Astrocyte (in vitro differentiated cells and primary cell): ENCODE measurements at regions not wholly inside any gene's neighbourhood (a gene's known extent, or its start where the extent isn't known, plus 50 kb on each side); places are given as distances from the start of the nearest gene placed in this dataset.
A peak's percentile ranks its signal among the peaks of the same experiment; 100 is the strongest.

Experiments used
- DNase-seq: peaks from one replicate; pipeline ENCODE4 v3.0.0-alpha.2; 2010; ENCODE audit warnings: low read depth
- FAIRE-seq: peaks from 2 replicates; lab custom pipeline; 2011; peaks lifted over from hg19 to GRCh38; lab: Jason Lieb, UNC
- H2AFZ ChIP-seq: 2 replicates; pipeline ENCODE4 v1.6.0; 2012; ENCODE audit warnings: low read depth, low read length, inconsistent platforms
- H3K27ac ChIP-seq: 2 replicates; pipeline ENCODE4 v1.5.1; 2011; ENCODE audit warnings: low read depth, low read length, inconsistent platforms
- H3K27me3 ChIP-seq: 2 replicates; pipeline ENCODE4 v1.6.0; 2011; ENCODE audit warnings: low read length, inconsistent platforms; ENCODE audit not compliant: insufficient read depth
- H3K36me3 ChIP-seq: 2 replicates; pipeline ENCODE4 v1.5.1; 2011; ENCODE audit warnings: low read length, inconsistent platforms; ENCODE audit not compliant: insufficient read depth
- H3K4me1 ChIP-seq: 2 replicates; pipeline ENCODE4 v1.5.1; 2011; ENCODE audit warnings: low read length, inconsistent platforms; ENCODE audit not compliant: insufficient read depth
- H3K4me2 ChIP-seq: 2 replicates; pipeline ENCODE4 v1.6.0; 2012; ENCODE audit warnings: low read length, inconsistent platforms
- H3K4me3 ChIP-seq: 2 replicates; pipeline ENCODE4 v1.5.1; 2011; ENCODE audit warnings: low read depth, mild to moderate bottlenecking, low read length, inconsistent platforms; ENCODE audit not compliant: insufficient read depth
- H3K79me2 ChIP-seq: 2 replicates; pipeline ENCODE4 v1.6.0; 2012; ENCODE audit warnings: mild to moderate bottlenecking, low read length, inconsistent platforms; ENCODE audit not compliant: insufficient read depth
- H3K9ac ChIP-seq: 2 replicates; pipeline ENCODE4 v1.6.0; 2012; ENCODE audit warnings: mild to moderate bottlenecking, low read length, inconsistent platforms
- H3K9me3 ChIP-seq: 2 replicates; pipeline ENCODE4 v1.5.1; 2012; ENCODE audit warnings: low read depth, mild to moderate bottlenecking, low read length, inconsistent platforms; ENCODE audit not compliant: insufficient read depth
- H4K20me1 ChIP-seq: 2 replicates; pipeline ENCODE4 v1.6.0; 2012; ENCODE audit warnings: low read length, inconsistent platforms; ENCODE audit not compliant: insufficient read depth
- H3K27ac Mint-ChIP-seq: one replicate; pipeline ENCODE4 v1.8.0; 2021; ENCODE audit warnings: mild to moderate bottlenecking, mixed read lengths; ENCODE audit not compliant: unreplicated experiment
- H3K27me3 Mint-ChIP-seq: one replicate; pipeline ENCODE4 v1.8.0; 2021; ENCODE audit warnings: low read depth, mixed read lengths; ENCODE audit not compliant: unreplicated experiment
- H3K36me3 Mint-ChIP-seq: one replicate; pipeline ENCODE4 v1.8.0; 2021; ENCODE audit warnings: low read depth, mixed read lengths; ENCODE audit not compliant: unreplicated experiment
- H3K4me1 Mint-ChIP-seq: one replicate; pipeline ENCODE4 v1.8.0; 2021; ENCODE audit warnings: low read depth, mixed read lengths; ENCODE audit not compliant: unreplicated experiment
- H3K4me3 Mint-ChIP-seq: one replicate; pipeline ENCODE4 v1.8.0; 2021; ENCODE audit warnings: mild to moderate bottlenecking, moderate library complexity, mixed read lengths; ENCODE audit not compliant: unreplicated experiment
- H3K9me3 Mint-ChIP-seq: one replicate; pipeline ENCODE4 v1.8.0; 2021; ENCODE audit warnings: mild to moderate bottlenecking, mixed read lengths; ENCODE audit not compliant: unreplicated experiment
- CTCF ChIP-seq: IDR thresholded peaks from 2 replicates; pipeline ENCODE4 v1.5.1; 2011; ENCODE audit warnings: low read depth, mild to moderate bottlenecking, inconsistent platforms, low read length, moderate library complexity; ENCODE audit not compliant: insufficient read depth
- EZH2 ChIP-seq: IDR thresholded peaks from 2 replicates; pipeline ENCODE4 v1.6.1; 2012; ENCODE audit warnings: mild to moderate bottlenecking, low read length, inconsistent platforms; ENCODE audit not compliant: insufficient read depth

GRCh38 chr14:29168149-29168548 is 401.6 kb downstream of the FOXG1 start:
- H3K4me3 Mint-ChIP-seq = no peak overlapping the region
- no peak overlapping the region for H2AFZ ChIP-seq
- H3K36me3 Mint-ChIP-seq = no peaks in the 10 kb centered on the region
- H3K27me3 Mint-ChIP-seq = no peaks in the 10 kb centered on the region
- TF ChIP-seq CTCF (no peak), EZH2 (no peak)
- no peaks in the 10 kb centered on the region for H3K9me3 ChIP-seq
- FAIRE-seq = no peak
- no peaks in the 10 kb centered on the region for H3K79me2 ChIP-seq
- H3K4me1 Mint-ChIP-seq = no peaks in the 10 kb centered on the region
- DNase-seq = no peak
- H4K20me1 ChIP-seq = no peaks in the 10 kb centered on the region
- no peak overlapping the region for H3K27ac ChIP-seq
- no peaks in the 10 kb centered on the region for H3K36me3 ChIP-seq
- no peak overlapping the region for H3K4me3 ChIP-seq
- H3K9me3 Mint-ChIP-seq = no peaks in the 10 kb centered on the region
- H3K27ac Mint-ChIP-seq = no peak overlapping the region
- H3K27me3 ChIP-seq = no peaks in the 10 kb centered on the region
- H3K9ac ChIP-seq = no peak overlapping the region
- no peaks in the 10 kb centered on the region for H3K4me1 ChIP-seq
- no peak overlapping the region for H3K4me2 ChIP-seq

GRCh38 chr14:29169408-29169807 is 402.8 kb downstream of the FOXG1 start:
- no peaks in the 10 kb centered on the region for H3K36me3 Mint-ChIP-seq
- no peak for DNase-seq
- no peak overlapping the region for H3K27ac ChIP-seq
- no peaks in the 10 kb centered on the region for H3K9me3 Mint-ChIP-seq
- H4K20me1 ChIP-seq = no peaks in the 10 kb centered on the region
- no peaks in the 10 kb centered on the region for H3K4me1 ChIP-seq
- H3K4me1 Mint-ChIP-seq = no peaks in the 10 kb centered on the region
- no peak overlapping the region for H2AFZ ChIP-seq
- H3K36me3 ChIP-seq = no peaks in the 10 kb centered on the region
- H3K27me3 Mint-ChIP-seq = no peaks in the 10 kb centered on the region
- H3K27ac Mint-ChIP-seq = no peak overlapping the region
- H3K9ac ChIP-seq = no peak overlapping the region
- FAIRE-seq = no peak
- H3K4me3 ChIP-seq = no peak overlapping the region
- no peak overlapping the region for H3K4me2 ChIP-seq
- H3K79me2 ChIP-seq = no peaks in the 10 kb centered on the region
- H3K4me3 Mint-ChIP-seq = no peak overlapping the region
- no peak for TF ChIP-seq EZH2
- TF ChIP-seq CTCF = no peak
- H3K9me3 ChIP-seq = no peaks in the 10 kb centered on the region
- H3K27me3 ChIP-seq = no peaks in the 10 kb centered on the region

- H3K4me1 Mint-ChIP-seq = no peaks in the 10 kb centered on the region
- TF ChIP-seq CTCF = no peak
- no peak for TF ChIP-seq EZH2
- no peak overlapping the region for H3K27ac Mint-ChIP-seq
- H3K79me2 ChIP-seq = no peaks in the 10 kb centered on the region
- FAIRE-seq (peak; percentile 23), DNase-seq (no peak)
- no peaks in the 10 kb centered on the region for H3K4me1 ChIP-seq
- no peak overlapping the region for H3K4me2 ChIP-seq
- H3K4me3 ChIP-seq = no peak overlapping the region
- H3K36me3 ChIP-seq = no peaks in the 10 kb centered on the region
- H3K4me3 Mint-ChIP-seq = no peak overlapping the region
- no peaks in the 10 kb centered on the region for H3K9me3 ChIP-seq
- no peaks in the 10 kb centered on the region for H4K20me1 ChIP-seq
- H3K27ac ChIP-seq = no peak overlapping the region
- H3K27me3 Mint-ChIP-seq = no peaks in the 10 kb centered on the region
- H3K27me3 ChIP-seq = no peaks in the 10 kb centered on the region
- no peaks in the 10 kb centered on the region for H3K36me3 Mint-ChIP-seq
- no peak overlapping the region for H2AFZ ChIP-seq
- no peaks in the 10 kb centered on the region for H3K9me3 Mint-ChIP-seq
- H3K9ac ChIP-seq = no peak overlapping the region
These were observed 409.1 kb downstream of the FOXG1 start for GRCh38 chr14:29175706-29176105.
